Fibroblast of gingiva (primary cell): ENCODE measurements at regions not wholly inside any gene's neighbourhood (a gene's known extent, or its start where the extent isn't known, plus 50 kb on each side); places are given as distances from the start of the nearest gene placed in this dataset.
"Not testable (repeated sequence)": the region's sequence is repeated elsewhere in the genome, so short reads cannot be mapped to it uniquely, and the experiment has no call there.

Experiments
- DNase-seq: peaks from one replicate; pipeline ENCODE4 v3.0.0-alpha.2; 2011; ENCODE audit warnings: low read depth

GRCh38 chr12:126286203-126286602 is 1221.0 kb downstream of the AACS start:
- DNase-seq, result no peak

- DNase-seq, result no peak
These were observed 1225.2 kb downstream of the AACS start for GRCh38 chr12:126290456-126290855.

DNA sequence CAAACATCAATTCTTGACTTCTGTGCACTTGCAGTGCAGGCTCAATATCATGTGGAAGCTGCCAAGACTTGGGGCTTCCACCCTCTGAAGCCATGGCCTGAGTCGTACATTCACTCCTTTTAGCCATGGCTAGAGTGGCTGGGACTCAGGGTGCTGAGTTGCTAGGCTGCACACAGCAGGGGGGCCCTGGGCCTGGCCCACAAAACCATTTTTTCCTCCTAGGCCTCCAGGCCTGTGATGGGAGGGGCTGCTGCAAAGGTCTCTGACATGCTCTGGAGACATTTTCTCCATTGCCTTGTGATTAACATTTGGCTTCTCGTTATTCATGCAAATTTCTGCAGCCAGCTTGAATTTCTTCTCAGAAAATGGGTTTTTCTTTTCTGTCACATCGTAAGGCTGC is 1226.8 kb downstream of the AACS start:
- not testable (repeated sequence) for DNase-seq

- no peak for DNase-seq
These were observed 1230.4 kb downstream of the AACS start for GRCh38 chr12:126295652-126296051.

DNA sequence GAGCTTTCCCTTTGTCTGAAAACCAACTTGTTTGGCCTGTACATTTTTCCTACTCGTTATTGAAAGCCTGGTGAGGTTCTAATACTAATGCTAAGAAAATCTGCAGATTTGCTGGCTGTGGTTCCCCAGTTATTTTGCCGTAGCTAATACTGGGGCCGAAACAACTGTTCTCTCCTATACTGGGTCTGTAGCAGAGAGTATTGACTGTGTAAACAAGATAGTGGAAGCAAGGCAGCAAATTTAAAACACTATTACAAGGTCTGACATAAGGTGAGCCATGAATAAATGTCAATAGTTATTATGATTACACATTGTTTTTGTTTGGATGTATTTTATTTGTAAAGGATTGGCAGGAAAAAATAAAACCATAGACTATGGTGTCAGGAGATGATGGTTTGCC is 1244.0 kb downstream of the AACS start:
- no peak for DNase-seq

GRCh38 chr12:126312457-126312856 is 1247.2 kb downstream of the AACS start:
- no peak for DNase-seq

GRCh38 chr12:126316411-126316810 is 1251.2 kb downstream of the AACS start:
- no peak for DNase-seq

- DNase-seq, result peak; percentile 98
These were observed 1272.6 kb downstream of the AACS start for GRCh38 chr12:126337556-126338441.

- DNase-seq, result no peak
These were observed 1277.6 kb downstream of the AACS start for GRCh38 chr12:126342866-126343265.

GRCh38 chr12:126343321-126343720 is 1278.1 kb downstream of the AACS start:
- DNase-seq, result peak; percentile 43

- DNase-seq, result no peak
These were observed 1280.9 kb downstream of the AACS start for GRCh38 chr12:126346087-126346486.

GRCh38 chr12:126347421-126347820 is 1282.2 kb downstream of the AACS start:
- DNase-seq, result no peak

GRCh38 chr12:126349383-126349782 is 1284.1 kb downstream of the AACS start:
- DNase-seq, result no peak

DNA sequence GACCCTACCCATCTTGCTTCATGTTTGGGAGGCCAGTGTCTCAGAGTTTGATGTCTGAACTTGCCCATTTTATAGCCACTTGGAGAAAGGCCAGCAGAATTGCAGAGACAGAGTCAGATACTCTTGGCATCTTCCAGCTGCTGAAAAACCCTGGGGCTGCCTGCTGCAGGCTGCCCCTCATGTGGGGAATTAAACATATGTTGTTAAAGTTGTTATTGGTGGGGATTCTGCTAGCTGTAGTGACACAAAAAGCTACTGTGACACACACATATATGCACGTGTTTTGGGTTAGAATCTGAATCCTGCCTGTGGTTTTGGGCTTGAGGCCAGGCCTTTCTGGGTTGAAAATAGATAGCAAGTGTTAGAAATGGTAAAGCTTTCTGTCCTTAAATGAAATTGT is 1288.4 kb downstream of the AACS start:
- peak; percentile 73 for DNase-seq

DNA sequence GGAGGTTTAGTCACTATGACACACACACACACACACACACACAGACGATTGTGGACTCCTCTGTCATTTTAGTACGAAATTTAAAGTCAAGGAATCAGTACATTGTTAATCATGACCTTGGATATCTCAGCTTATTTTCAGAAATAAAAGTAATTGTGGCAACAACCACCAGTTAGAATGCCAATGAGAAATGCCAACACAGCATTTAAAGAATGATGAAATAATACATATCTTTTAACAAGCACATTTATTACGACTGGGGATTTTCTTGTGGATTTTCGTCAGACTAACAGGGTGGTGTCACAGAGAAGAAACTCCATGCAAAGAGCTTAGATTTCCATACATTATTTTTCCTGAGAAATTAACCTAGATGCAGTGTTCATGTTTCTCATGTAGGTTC is 1289.4 kb downstream of the AACS start:
- DNase-seq, result peak; percentile 49

DNA sequence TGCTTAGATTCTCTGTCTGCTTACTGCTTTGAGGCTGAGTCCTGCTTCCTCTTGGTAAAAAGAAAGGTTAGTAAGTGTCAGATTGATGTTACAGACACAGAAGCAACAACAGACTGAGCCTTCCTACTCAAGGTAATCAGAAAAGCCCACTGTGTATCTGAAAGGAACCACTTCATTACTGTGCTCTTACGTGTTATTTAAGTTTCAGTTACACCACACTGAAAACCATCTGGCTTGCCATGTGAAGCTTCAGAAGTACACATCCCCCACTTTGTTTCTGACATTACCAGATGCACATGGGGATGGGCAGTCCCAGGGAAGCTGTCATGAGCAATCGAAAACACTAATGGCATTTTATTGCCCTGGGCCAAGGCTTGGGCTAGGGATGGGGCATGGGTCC is 1290.1 kb downstream of the AACS start:
- peak; percentile 21 for DNase-seq

DNA sequence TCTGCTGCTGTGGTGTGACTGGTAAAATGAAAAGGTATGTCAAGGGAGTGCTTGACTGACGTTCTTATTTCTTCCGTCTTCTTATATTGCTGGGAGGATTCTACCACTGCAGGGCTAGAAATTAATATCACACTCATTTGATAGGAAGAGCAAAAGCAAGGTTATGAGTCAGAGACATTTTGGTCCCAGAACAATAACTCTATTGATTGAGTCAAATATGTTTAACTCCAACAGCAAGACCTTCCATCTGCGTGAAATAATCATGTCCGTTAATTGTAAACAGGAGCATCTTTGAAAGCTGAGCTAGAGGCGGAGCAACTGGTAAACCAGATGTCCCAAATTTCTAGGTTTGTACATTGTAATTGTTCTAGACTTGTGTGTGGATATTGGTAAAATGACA is 1293.6 kb downstream of the AACS start:
- DNase-seq, result no peak

DNA sequence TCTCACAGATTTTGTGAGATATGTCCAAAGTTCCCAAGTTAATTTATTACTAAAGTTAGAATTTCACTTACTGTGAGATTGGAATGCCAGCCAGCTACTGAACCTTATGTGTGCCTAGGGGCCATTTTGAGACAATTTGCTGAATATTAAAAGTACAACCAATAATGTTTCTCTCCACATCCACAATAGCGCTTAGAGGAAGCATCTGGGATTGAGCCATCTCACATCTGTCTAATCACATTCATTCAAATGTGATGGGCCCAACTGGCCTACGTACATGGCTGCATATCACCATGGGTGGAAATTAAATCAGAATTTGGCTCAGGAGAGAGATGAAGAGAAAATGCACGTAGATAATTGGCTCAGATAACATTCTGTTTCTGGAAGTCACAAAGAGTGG is 1294.0 kb downstream of the AACS start:
- no peak for DNase-seq

GRCh38 chr12:126361804-126362203 is 1296.6 kb downstream of the AACS start:
- no peak for DNase-seq

DNA sequence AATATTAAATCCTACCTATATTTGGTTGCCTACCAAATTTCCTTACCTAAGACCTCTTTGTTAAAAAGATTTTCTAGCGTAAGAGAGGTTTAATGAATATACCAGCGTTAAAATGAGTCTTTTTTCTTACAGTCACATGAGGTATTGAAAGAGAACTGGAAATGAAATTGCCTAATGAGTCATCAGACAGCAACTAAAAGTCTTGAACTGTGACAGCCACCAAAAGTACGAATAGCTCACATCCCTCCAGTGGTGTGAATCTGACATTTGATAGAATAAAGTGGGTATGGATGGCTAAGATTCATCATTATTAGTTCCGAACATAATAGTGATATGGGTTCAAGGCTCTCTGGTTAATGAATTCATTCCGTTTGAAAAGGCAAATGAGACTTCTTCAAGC is 1297.3 kb downstream of the AACS start:
- no peak for DNase-seq

- DNase-seq, result no peak
These were observed 1297.7 kb downstream of the AACS start for GRCh38 chr12:126362964-126363363.

DNA sequence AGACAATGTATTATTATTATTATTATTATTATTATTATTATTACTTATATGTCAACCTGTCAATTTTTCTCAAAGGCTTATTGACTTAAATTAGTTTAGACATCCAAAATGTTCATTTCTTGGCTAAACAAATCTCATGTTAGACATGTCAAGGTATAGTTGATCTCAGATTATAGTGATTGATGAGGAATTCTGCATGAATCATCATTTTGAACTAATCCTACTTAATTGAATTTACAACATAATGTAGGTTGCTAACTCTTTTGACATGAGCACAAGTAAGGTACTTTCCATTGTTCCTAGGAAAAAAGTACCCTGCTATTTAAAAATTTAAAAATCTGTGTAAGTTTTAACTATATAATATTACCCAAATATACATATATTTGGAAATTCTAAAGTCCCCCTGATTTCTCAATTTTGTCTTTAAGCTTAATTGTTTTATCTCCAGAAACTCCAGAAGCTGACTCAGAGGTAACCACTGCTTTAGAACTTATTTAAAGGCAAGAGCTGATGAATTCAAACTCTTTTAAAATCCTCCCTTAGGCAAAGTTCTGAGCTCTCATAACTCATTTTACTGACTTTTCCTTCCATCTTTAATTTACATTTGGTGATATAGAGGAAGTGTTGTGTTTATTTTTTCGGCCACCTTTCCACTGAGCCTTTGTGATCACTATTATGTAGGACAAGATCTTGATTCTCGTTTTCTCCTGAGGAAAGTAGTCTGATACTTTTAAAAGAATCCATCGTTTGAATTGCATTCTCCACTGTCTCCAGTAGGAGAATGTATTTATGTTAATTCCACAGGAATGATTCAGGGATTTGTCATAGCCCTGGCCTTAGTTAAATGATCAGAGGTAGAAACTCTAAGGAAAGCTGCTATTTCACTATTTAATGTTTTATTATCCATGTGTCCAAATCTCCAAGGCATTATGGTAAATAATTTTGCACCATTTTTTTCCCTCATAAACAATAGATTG is 1304.5 kb downstream of the AACS start:
- peak; percentile 60 for DNase-seq

- no peak for DNase-seq
These were observed 1318.3 kb downstream of the AACS start for GRCh38 chr12:126383506-126383905.
